HCT116 (cell line): ENCODE measurements at regions not wholly inside any gene's neighbourhood (a gene's known extent, or its start where the extent isn't known, plus 50 kb on each side); places are given as distances from the start of the nearest gene placed in this dataset.

ENCODE experiments used
- ATAC-seq: fragments of 200-7000 bp; cut with Tn5 transposase; 2 replicates; pipeline ENCODE4 v1.9.1; 2020; ENCODE audit warnings: mild to moderate bottlenecking, moderate library complexity
- BruUV-seq: library from RNA; stranded (reverse); fragments of 400-500 nt; replicated peaks from 2 replicates; lab custom pipeline; 2021; lab: Mats Ljungman, UMichigan
- CTCF ChIA-PET: fragments of 300-600 bp; sonication (Branson Sonifier 250); formaldehyde crosslinking; loops from one replicate; lab custom pipeline; 2021; ENCODE audit warnings: antibody characterized with exemption; lab: Charles Lee
- POLR2A ChIA-PET: fragments of 300-600, 350-600 bp; sonication (Branson Sonifier 250); formaldehyde crosslinking; loops from one replicate; lab custom pipeline; 2021; ENCODE audit warnings: antibody characterized with exemption; lab: Charles Lee
- RAD21 ChIA-PET, 2 experiments: fragments of 300-600 bp; sonication (Branson Sonifier 250); formaldehyde crosslinking; loops; one replicate each; lab custom pipeline; 2023; ENCODE audit warnings: low total read pairs in 2 of 2; ENCODE audit not compliant: uncharacterized antibody in 2 of 2, unreplicated experiment in 2 of 2, low non-redundant PET in 1 of 2; lab: Charles Lee
- DNase-seq: peaks from one replicate; pipeline ENCODE4 v3.0.0-alpha.2; 2010; ENCODE audit warnings: low read depth, low spot score
- H2AFZ ChIP-seq: fragments of 200-600 bp; shearing (Covaris generic), sonication (generic); 2 replicates; pipeline ENCODE4 v1.6.1; 2017; ENCODE audit warnings: low read depth, mixed run types, mixed read lengths, antibody characterized with exemption, low read length; ENCODE audit not compliant: poor library complexity, severe bottlenecking
- H3K27ac ChIP-seq: 2 replicates; pipeline ENCODE4 v1.5.1; 2012; ENCODE audit warnings: low read depth, low read length
- H3K27me3 ChIP-seq: fragments of 200-600 bp; sonication (generic); 2 replicates; pipeline ENCODE4 v1.6.1; 2016; ENCODE audit warnings: mixed run types, low read length, mixed read lengths; ENCODE audit not compliant: insufficient read depth
- H3K36me3 ChIP-seq, 2 experiments: fragments of 200-500 bp in 1 of 2; fragments of 200-600 bp in 1 of 2; sonication (Bioruptor generic) in 1 of 2; sonication (generic) in 1 of 2; 2 replicates each; pipeline versions ENCODE4 v1.5.1 to v1.6.1; 2014 to 2016; ENCODE audit warnings: low read length in 2 of 2, inconsistent platforms in 1 of 2, mixed read lengths in 1 of 2, mixed run types in 1 of 2; ENCODE audit not compliant: insufficient read depth in 2 of 2, control insufficient read depth in 1 of 2
- H3K4me1 ChIP-seq, 2 experiments: fragments of 200-600 bp in 1 of 2; sonication (generic) in 1 of 2; 2 replicates each; pipeline versions ENCODE4 v1.5.1 to v1.6.1; 2012 to 2017; ENCODE audit warnings: low read length in 2 of 2, inconsistent platforms in 1 of 2, mild to moderate bottlenecking in 1 of 2, mixed read lengths in 1 of 2, mixed run types in 1 of 2, moderate library complexity in 1 of 2; ENCODE audit not compliant: insufficient read depth in 2 of 2, control insufficient read depth in 1 of 2
- H3K4me2 ChIP-seq: fragments of 200-600 bp; sonication (generic); 2 replicates; pipeline ENCODE4 v1.6.1; 2017; ENCODE audit warnings: mixed run types, low read length, mixed read lengths
- H3K4me3 ChIP-seq, 2 experiments: fragments of 200-600 bp in 1 of 2; sonication (generic) in 1 of 2; replicated peaks in 1 of 2; 2 replicates each; pipeline ENCODE4 v1.5.1; 2011 to 2016; ENCODE audit warnings: low read length in 2 of 2, control low read depth in 1 of 2, low read depth in 1 of 2, mild to moderate bottlenecking in 1 of 2, mixed read lengths in 1 of 2, mixed run types in 1 of 2
- H3K79me2 ChIP-seq: fragments of 200-600 bp; sonication (generic); 2 replicates; pipeline ENCODE4 v1.6.1; 2017; ENCODE audit warnings: mild to moderate bottlenecking, mixed run types, low read length, moderate library complexity, mixed read lengths; ENCODE audit not compliant: insufficient read depth
- H3K9ac ChIP-seq: fragments of 200-600 bp; sonication (generic); 2 replicates; pipeline ENCODE4 v1.6.1; 2016; ENCODE audit warnings: low read length, mixed read lengths
- H3K9me2 ChIP-seq: fragments of 200-600 bp; sonication (generic), shearing (Covaris generic); 2 replicates; pipeline ENCODE4 v1.6.1; 2017; ENCODE audit warnings: mixed run types, mild to moderate bottlenecking, moderate library complexity; ENCODE audit not compliant: insufficient read depth
- H3K9me3 ChIP-seq, 2 experiments: fragments of 200-500 bp in 1 of 2; fragments of 200-600 bp in 1 of 2; sonication (Bioruptor generic) in 1 of 2; sonication (generic) in 1 of 2; 2 replicates each; pipeline ENCODE4 v1.6.1; 2014 to 2017; ENCODE audit warnings: low read length in 2 of 2, mixed read lengths in 2 of 2, inconsistent platforms in 1 of 2, low read depth in 1 of 2, mild to moderate bottlenecking in 1 of 2, mixed run types in 1 of 2, moderate library complexity in 1 of 2; ENCODE audit not compliant: control insufficient read depth in 1 of 2, insufficient read depth in 1 of 2
- H4K20me1 ChIP-seq: fragments of 200-600 bp; sonication (generic), shearing (Covaris generic); 2 replicates; pipeline ENCODE4 v1.6.1; 2017; ENCODE audit warnings: mixed run types, mild to moderate bottlenecking, moderate library complexity; ENCODE audit not compliant: insufficient read depth
- ATF3 ChIP-seq: IDR thresholded peaks from 2 replicates; pipeline ENCODE4 v1.6.1; 2012
- CBX3 ChIP-seq: IDR thresholded peaks from 2 replicates; pipeline ENCODE4 v1.6.1; 2012; ENCODE audit warnings: low read depth
- CEBPB ChIP-seq: IDR thresholded peaks from 2 replicates; pipeline ENCODE4 v1.6.1; 2012; ENCODE audit warnings: low read depth
- EZH2phosphoT487 ChIP-seq: fragments of 200-600 bp; IDR thresholded peaks from 2 replicates; pipeline ENCODE4 v1.6.1; 2018; ENCODE audit warnings: antibody characterized with exemption, borderline replicate concordance
- FOSL1 ChIP-seq: IDR thresholded peaks from 2 replicates; pipeline ENCODE4 v1.6.1; 2012; ENCODE audit warnings: low read depth
- JUND ChIP-seq: IDR thresholded peaks from 2 replicates; pipeline ENCODE4 v1.6.1; 2012
- POLR2A ChIP-seq: IDR thresholded peaks from 2 replicates; pipeline ENCODE4 v1.7.0; 2011; ENCODE audit warnings: borderline replicate concordance; ENCODE audit not compliant: insufficient read depth, insufficient read length; ENCODE audit errors: extremely low read depth
- POLR2AphosphoS5 ChIP-seq: IDR thresholded peaks from 2 replicates; pipeline ENCODE4 v1.6.1; 2011; ENCODE audit warnings: mild to moderate bottlenecking, low read depth, low read length, moderate library complexity
- SIN3A ChIP-seq: IDR thresholded peaks from 2 replicates; pipeline ENCODE4 v1.6.1; 2012; ENCODE audit warnings: low read depth
- SP1 ChIP-seq: IDR thresholded peaks from 2 replicates; pipeline ENCODE4 v1.6.1; 2012; ENCODE audit warnings: low read depth
- TCF7L2 ChIP-seq: IDR thresholded peaks from 2 replicates; pipeline ENCODE4 v1.7.0; 2011; ENCODE audit warnings: borderline replicate concordance, inconsistent platforms; ENCODE audit not compliant: insufficient read depth, insufficient read length; ENCODE audit errors: extremely low read depth
- YY1 ChIP-seq: IDR thresholded peaks from 2 replicates; pipeline ENCODE4 v1.6.1; 2011; ENCODE audit warnings: low read length, low read depth, moderate library complexity, mild to moderate bottlenecking; ENCODE audit not compliant: insufficient replicate concordance; ENCODE audit errors: extremely low read depth
- ZFX ChIP-seq: fragments of 450-650 bp; IDR thresholded peaks from 2 replicates; pipeline ENCODE4 v1.6.1; 2017
- ZNF274 ChIP-seq: fragments of 200-500 bp; sonication (Bioruptor generic); IDR thresholded peaks from 2 replicates; pipeline ENCODE4 v1.6.1; 2014; ENCODE audit warnings: mild to moderate bottlenecking, low read depth, low read length, inconsistent platforms
- intact Hi-C: fragments of 100-400 bp; cut with micrococcal nuclease; formaldehyde crosslinking; loops from 2 replicates; pipeline ENCODE4 v1.10.0; 2022
- TF ChIP-seq, protein P1 (sequence below), 3 experiments: fragments of 200-600 bp in 1 of 3; sonication (generic) in 1 of 3; IDR thresholded peaks in 2 of 3; conservative IDR thresholded peaks in 1 of 3; 2 replicates each; pipeline ENCODE4 v1.5.1; 2012 to 2017; ENCODE audit warnings: low read depth in 2 of 3, low read length in 2 of 3, antibody characterized with exemption in 1 of 3, borderline replicate concordance in 1 of 3, control low read depth in 1 of 3, mild to moderate bottlenecking in 1 of 3, mixed read lengths in 1 of 3, mixed run types in 1 of 3, moderate library complexity in 1 of 3; ENCODE audit not compliant: insufficient read depth in 1 of 3
- TF ChIP-seq, protein P2 (sequence below): IDR thresholded peaks from 2 replicates; pipeline ENCODE4 v1.6.1; 2012

GRCh38 chr7:47685151-47685550 is 103.2 kb upstream of the TNS3 start (continued):
- TF ChIP-seq, protein P1, sequence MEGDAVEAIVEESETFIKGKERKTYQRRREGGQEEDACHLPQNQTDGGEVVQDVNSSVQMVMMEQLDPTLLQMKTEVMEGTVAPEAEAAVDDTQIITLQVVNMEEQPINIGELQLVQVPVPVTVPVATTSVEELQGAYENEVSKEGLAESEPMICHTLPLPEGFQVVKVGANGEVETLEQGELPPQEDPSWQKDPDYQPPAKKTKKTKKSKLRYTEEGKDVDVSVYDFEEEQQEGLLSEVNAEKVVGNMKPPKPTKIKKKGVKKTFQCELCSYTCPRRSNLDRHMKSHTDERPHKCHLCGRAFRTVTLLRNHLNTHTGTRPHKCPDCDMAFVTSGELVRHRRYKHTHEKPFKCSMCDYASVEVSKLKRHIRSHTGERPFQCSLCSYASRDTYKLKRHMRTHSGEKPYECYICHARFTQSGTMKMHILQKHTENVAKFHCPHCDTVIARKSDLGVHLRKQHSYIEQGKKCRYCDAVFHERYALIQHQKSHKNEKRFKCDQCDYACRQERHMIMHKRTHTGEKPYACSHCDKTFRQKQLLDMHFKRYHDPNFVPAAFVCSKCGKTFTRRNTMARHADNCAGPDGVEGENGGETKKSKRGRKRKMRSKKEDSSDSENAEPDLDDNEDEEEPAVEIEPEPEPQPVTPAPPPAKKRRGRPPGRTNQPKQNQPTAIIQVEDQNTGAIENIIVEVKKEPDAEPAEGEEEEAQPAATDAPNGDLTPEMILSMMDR (IDR thresholded peaks at IDR 0.05 in 2 of 3, conservative IDR thresholded peaks at IDR 0.05 in 1 of 3; ENCODE audit: borderline replicate concordance in 1 of 3, insufficient read depth in 1 of 3, low read depth in 2 of 3, low read length in 2 of 3) = no peak
- TF ChIP-seq CEBPB (no peak), TCF7L2 (no peak), SIN3A (no peak), CBX3 (no peak), ATF3 (no peak), EZH2phosphoT487 (no peak), JUND (no peak), FOSL1 (no peak), ZNF274 (no peak)
- TF ChIP-seq, protein P2, sequence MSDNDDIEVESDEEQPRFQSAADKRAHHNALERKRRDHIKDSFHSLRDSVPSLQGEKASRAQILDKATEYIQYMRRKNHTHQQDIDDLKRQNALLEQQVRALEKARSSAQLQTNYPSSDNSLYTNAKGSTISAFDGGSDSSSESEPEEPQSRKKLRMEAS = no peak

GRCh38 chr7:47684728-47685127 is 102.8 kb upstream of the TNS3 start:
- DNase-seq (no peak), ATAC-seq (no peak)
- ChIA-PET RAD21 (no interaction called here), CTCF (no interaction called here), POLR2A (interaction anchor here (0.7 kb wide), 1 partner anchor 45 kb away, joined by 3 read pairs; no protein-coding TSS in a partner anchor)
- Histone ChIP-seq H4K20me1 (no peaks in the 10 kb centered on the region), H3K9me3 (no peaks in the 10 kb centered on the region), H3K9me2 (no peaks in the 10 kb centered on the region), H2AFZ (no peak overlapping the region), H3K27me3 (no peaks in the 10 kb centered on the region), H3K9ac (no peak overlapping the region), H3K27ac (no peak overlapping the region), H3K4me2 (no peak overlapping the region), H3K4me1 (no peaks in the 10 kb centered on the region), H3K36me3 (no peaks in the 10 kb centered on the region), H3K79me2 (no peaks in the 10 kb centered on the region), H3K4me3 (no peak overlapping the region)
- TF ChIP-seq ZFX = no peak
- no peak for TF ChIP-seq POLR2AphosphoS5
- TF ChIP-seq SP1 = no peak
- no peak for TF ChIP-seq POLR2A
- no peak for TF ChIP-seq SIN3A
- no peak for TF ChIP-seq YY1
- TF ChIP-seq, protein P2 = no peak
- intact Hi-C loops = no loop called here
- BruUV-seq = no TSS peak
